Osteoblast (primary cell): ENCODE measurements at regions not wholly inside any gene's neighbourhood (a gene's known extent, or its start where the extent isn't known, plus 50 kb on each side); places are given as distances from the start of the nearest gene placed in this dataset.

Experiments
- DNase-seq: peaks from one replicate; pipeline ENCODE4 v3.0.0; 2011; ENCODE audit warnings: low spot score, mixed read lengths; ENCODE audit not compliant: insufficient read length; ENCODE audit errors: missing footprints
- H2AFZ ChIP-seq: 2 replicates; pipeline ENCODE4 v1.6.0; 2011; ENCODE audit warnings: mild to moderate bottlenecking, low read length
- H3K27ac ChIP-seq: 2 replicates; pipeline ENCODE4 v1.5.1; 2011; ENCODE audit warnings: mild to moderate bottlenecking, low read depth, low read length, moderate library complexity
- H3K27me3 ChIP-seq: 2 replicates; pipeline ENCODE4 v1.6.0; 2012; ENCODE audit warnings: mild to moderate bottlenecking, control low read depth, inconsistent platforms, low read length, moderate library complexity; ENCODE audit not compliant: insufficient read depth
- H3K36me3 ChIP-seq: 2 replicates; pipeline ENCODE4 v1.5.1; 2011; ENCODE audit warnings: mild to moderate bottlenecking, low read length, control low read depth, moderate library complexity; ENCODE audit not compliant: insufficient read depth
- H3K4me1 ChIP-seq: 2 replicates; pipeline ENCODE4 v1.5.1; 2011; ENCODE audit warnings: mild to moderate bottlenecking, low read length, control low read depth, moderate library complexity; ENCODE audit not compliant: insufficient read depth
- H3K4me2 ChIP-seq: 2 replicates; pipeline ENCODE4 v1.6.0; 2011; ENCODE audit warnings: mild to moderate bottlenecking, low read length; ENCODE audit not compliant: insufficient read depth
- H3K4me3 ChIP-seq: fragments of 200-600 bp; sonication (generic); 3 replicates; pipeline ENCODE4 v1.5.1; 2012; ENCODE audit warnings: mild to moderate bottlenecking, low read length, inconsistent platforms; ENCODE audit not compliant: insufficient read depth
- H3K79me2 ChIP-seq: 2 replicates; pipeline ENCODE4 v1.6.0; 2012; ENCODE audit warnings: mild to moderate bottlenecking, low read length, control low read depth, inconsistent platforms; ENCODE audit not compliant: insufficient read depth
- H3K9me3 ChIP-seq: 2 replicates; pipeline ENCODE4 v1.5.1; 2011; ENCODE audit warnings: low read depth, low read length, control low read depth
- H4K20me1 ChIP-seq: 2 replicates; pipeline ENCODE4 v1.6.0; 2012; ENCODE audit warnings: mild to moderate bottlenecking, low read length, control low read depth; ENCODE audit not compliant: insufficient read depth
- TF ChIP-seq, protein P1 (sequence below): IDR thresholded peaks from 2 replicates; pipeline ENCODE4 v1.5.1; 2011; ENCODE audit warnings: mild to moderate bottlenecking, low read depth, low read length, moderate library complexity; ENCODE audit errors: extremely low read depth

- Histone ChIP-seq H3K4me1 (peaks cover 14% of the 10 kb centered on the region), H3K4me2 (no peak overlapping the region), H3K36me3 (no peaks in the 10 kb centered on the region), H4K20me1 (no peaks in the 10 kb centered on the region), H3K9me3 (no peaks in the 10 kb centered on the region), H3K27me3 (no peaks in the 10 kb centered on the region), H2AFZ (no peak overlapping the region), H3K27ac (no peak overlapping the region), H3K4me3 (no peak overlapping the region), H3K79me2 (no peaks in the 10 kb centered on the region)
- no peak for DNase-seq
- TF ChIP-seq, protein P1, sequence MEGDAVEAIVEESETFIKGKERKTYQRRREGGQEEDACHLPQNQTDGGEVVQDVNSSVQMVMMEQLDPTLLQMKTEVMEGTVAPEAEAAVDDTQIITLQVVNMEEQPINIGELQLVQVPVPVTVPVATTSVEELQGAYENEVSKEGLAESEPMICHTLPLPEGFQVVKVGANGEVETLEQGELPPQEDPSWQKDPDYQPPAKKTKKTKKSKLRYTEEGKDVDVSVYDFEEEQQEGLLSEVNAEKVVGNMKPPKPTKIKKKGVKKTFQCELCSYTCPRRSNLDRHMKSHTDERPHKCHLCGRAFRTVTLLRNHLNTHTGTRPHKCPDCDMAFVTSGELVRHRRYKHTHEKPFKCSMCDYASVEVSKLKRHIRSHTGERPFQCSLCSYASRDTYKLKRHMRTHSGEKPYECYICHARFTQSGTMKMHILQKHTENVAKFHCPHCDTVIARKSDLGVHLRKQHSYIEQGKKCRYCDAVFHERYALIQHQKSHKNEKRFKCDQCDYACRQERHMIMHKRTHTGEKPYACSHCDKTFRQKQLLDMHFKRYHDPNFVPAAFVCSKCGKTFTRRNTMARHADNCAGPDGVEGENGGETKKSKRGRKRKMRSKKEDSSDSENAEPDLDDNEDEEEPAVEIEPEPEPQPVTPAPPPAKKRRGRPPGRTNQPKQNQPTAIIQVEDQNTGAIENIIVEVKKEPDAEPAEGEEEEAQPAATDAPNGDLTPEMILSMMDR: no peak
Measured at GRCh38 chr4:152159773-152160172, 376.1 kb downstream of the FBXW7 start.

GRCh38 chr4:152158225-152158624 is 377.7 kb downstream of the FBXW7 start:
- no peaks in the 10 kb centered on the region for H3K79me2 ChIP-seq
- no peaks in the 10 kb centered on the region for H3K27me3 ChIP-seq
- TF ChIP-seq, protein P1: no peak
- H3K4me1 ChIP-seq: peaks cover 14% of the 10 kb centered on the region
- no peak overlapping the region for H3K4me2 ChIP-seq
- H3K36me3 ChIP-seq: no peaks in the 10 kb centered on the region
- H3K27ac ChIP-seq: no peak overlapping the region
- H4K20me1 ChIP-seq: no peaks in the 10 kb centered on the region
- no peak overlapping the region for H3K4me3 ChIP-seq
- H2AFZ ChIP-seq: no peak overlapping the region
- no peaks in the 10 kb centered on the region for H3K9me3 ChIP-seq
- DNase-seq: no peak

DNA sequence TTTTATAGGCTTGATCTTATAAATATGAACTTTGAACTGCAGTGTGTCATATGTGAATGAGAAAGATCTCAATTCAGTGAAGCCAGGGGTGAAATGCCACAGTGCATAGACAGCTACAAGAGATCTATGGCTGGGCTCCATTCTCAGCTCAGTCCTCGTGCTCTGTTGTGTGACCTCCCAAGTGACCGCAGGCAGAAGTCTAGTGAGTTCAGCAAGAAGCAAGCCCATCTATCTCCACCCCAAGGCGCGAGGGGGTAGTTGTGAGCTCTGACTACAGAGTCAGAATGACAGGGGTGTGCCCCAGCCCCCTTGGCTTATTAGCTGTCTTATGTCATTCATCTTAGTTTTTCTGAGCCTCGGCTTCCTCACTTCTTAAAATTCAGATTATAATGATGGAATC is 378.3 kb downstream of the FBXW7 start:
- Histone ChIP-seq H3K79me2 (no peaks in the 10 kb centered on the region), H3K27ac (no peak overlapping the region), H3K4me3 (no peak overlapping the region), H3K27me3 (peaks cover 3% of the 10 kb centered on the region), H3K36me3 (no peaks in the 10 kb centered on the region), H3K4me1 (peaks cover 14% of the 10 kb centered on the region), H4K20me1 (no peaks in the 10 kb centered on the region), H3K4me2 (no peak overlapping the region), H2AFZ (no peak overlapping the region), H3K9me3 (no peaks in the 10 kb centered on the region)
- DNase-seq: no peak
- TF ChIP-seq, protein P1: no peak

- peak; percentile 47 for DNase-seq
- Histone ChIP-seq H4K20me1 (no peaks in the 10 kb centered on the region), H3K4me3 (no peak overlapping the region), H3K27me3 (peaks cover 3% of the 10 kb centered on the region), H3K27ac (no peak overlapping the region), H3K79me2 (no peaks in the 10 kb centered on the region), H3K9me3 (no peaks in the 10 kb centered on the region), H3K36me3 (no peaks in the 10 kb centered on the region), H2AFZ (no peak overlapping the region), H3K4me1 (peaks cover 2% of the 10 kb centered on the region), H3K4me2 (no peak overlapping the region)
- TF ChIP-seq, protein P1: no peak
Measured at GRCh38 chr4:152156442-152156841, 379.4 kb downstream of the FBXW7 start.
